ENCODE measurements at regions not wholly inside any gene's neighbourhood (a gene's known extent, or its start where the extent isn't known, plus 50 kb on each side); places are given as distances from the start of the nearest gene placed in this dataset.

DNA sequence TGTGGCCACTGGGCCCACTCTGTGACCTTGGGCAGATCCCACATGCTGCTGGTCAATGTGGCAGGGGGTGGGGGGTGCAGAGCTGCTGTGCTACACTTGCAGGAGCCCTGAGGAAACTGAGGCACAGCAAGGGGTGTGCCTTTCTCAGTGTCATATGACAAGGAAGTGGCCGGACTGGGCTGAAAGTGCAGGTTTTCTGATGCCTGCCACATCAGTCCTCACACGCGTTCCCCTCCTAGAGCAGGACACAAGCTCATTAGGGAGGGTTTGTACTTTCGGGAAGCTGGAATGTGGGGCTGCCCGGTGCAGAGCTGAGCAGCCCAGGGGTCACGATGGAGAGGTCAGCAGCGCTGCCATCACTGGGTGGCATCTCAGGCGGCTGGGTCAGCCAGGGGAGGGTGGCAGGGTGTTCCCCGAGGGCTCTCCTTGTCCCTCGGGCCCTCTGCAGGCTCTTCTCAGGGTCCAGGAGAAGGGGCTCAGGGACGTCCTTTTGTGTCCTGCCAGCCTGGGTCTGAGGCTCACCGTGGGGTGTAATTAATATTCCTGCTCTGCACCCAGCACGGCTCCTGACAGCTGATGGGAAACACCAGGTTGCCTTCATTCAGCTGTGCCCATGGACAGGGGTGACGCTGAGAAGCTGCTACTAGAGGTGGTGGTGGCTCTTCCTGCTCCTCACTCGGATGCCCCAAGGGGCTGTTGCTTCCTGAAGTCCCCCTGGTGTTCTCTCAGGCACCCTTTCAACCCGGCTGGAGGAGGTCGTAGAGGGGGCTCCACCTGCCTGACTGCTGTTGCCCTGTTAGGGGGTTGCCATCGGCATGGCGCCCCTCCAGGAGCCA is 62.1 kb upstream of the HDAC4 start:
- no peak for DNase-seq

DNA sequence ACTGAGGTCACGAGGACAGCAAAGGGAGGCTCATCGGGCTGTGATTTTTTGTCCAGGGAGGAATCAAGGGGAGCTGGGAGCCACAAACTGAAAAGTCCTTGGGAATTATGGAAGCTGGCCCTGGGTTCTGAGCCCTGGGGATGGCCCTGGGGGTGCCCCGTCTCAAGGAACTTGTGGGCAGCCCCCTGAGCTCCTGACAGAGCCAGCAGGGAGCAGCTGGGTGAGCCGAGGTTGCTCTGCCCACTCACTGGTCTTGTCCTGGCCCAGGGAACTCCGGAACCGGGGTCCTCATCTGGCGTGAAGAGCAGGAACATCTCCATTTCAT is 61.3 kb upstream of the HDAC4 start:
- no peak for DNase-seq

DNA sequence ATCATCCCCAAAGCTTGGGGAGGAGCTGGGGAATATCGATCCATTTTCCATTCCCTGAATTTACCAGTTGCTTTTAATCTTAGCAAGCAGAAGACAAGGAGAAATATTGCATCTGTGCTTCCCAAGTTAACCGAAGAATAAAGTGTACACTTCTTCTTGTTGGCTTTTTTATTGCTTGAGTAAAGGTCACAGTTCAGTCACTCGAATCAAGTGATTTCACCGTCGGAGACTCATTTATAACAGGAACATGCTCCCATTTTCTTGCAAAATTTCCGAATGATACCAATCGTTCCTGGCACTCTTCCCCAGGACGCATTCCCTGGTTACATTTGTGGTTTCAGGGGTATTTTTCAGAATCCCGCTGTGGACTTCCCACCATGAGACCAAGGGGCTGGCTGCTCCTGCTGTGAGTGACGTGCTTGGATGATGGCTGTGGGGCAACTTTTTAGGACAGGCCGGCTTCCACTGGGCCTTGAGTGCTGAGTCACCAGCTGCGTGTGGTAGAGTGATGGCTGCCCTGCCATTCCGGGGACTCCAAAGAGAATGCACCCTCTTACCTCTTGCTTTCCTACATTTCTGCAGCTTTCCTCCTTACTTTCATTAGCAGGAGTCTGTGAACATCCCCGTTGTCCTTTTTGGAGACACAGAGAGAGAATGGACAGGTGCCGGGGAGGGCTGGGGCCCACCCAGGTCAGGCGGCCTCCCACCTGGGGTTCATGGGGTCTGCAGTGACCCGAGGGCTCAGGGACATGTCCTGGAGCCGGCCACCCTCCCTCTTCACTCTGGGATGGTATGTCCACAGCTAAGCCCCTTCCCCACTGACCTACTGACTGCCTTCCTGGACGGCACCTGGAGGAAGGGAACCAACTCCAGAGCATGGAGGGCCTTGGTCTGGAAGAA is 60.7 kb upstream of the HDAC4 start:
- no peak for DNase-seq

DNA sequence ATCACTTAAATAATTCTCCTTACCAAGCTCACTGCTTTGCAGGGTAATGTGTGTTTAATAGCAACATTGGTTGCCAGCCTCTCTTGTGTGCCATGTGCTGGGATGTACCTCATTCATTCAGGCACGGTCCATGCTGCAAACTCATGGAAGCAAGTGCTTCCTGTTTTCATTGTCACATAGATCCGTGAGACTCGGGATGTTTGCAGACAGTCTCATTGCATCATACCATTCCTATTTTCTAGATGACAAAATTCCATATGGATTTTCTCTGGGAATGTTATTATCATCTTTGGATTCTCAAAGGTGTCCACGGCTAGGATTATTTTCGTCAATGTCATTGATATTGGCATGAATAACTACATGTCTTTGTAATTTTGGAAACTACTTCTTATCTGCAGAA is 60.0 kb upstream of the HDAC4 start:
- DNase-seq = no peak

DNA sequence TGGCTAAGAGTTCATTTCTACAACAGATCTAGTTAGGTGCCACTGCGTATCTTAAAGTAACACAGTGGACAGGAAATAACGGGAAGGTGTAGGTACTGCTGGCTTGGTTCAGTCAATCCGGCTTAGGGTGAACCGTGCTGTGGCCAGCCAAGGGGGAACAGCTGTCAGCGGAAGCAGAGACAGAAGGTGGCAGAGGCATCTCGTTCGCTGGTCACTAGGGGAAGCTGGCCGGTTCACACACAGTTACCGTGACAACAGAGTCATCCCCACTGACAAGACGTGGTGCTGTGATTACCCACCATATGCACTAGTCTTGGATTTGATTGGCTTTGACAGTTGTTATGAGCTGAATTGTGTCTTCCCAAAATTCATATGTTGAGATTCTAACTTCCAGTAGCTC is 58.8 kb upstream of the HDAC4 start:
- no peak for DNase-seq

DNA sequence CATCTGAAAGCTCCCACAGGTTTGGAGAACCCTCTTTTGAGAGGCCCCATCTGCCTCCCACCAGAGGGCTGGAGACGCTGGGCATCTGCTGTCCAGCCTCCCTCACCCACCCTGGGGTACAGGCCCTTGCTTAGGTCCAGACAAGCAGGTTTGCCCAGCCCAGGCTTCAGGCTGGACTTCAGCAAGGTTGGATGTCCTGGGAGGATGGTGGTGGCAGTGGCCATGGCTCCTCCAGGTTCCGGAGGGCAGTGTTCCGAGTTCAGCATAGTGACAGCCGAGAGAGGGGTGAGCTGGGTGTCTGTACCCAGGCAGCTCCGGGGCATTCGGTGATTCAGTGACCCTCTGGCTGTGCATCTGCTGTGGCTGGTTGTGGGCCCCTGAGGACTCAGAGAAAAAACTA is 58.2 kb upstream of the HDAC4 start:
- no peak for DNase-seq

DNA sequence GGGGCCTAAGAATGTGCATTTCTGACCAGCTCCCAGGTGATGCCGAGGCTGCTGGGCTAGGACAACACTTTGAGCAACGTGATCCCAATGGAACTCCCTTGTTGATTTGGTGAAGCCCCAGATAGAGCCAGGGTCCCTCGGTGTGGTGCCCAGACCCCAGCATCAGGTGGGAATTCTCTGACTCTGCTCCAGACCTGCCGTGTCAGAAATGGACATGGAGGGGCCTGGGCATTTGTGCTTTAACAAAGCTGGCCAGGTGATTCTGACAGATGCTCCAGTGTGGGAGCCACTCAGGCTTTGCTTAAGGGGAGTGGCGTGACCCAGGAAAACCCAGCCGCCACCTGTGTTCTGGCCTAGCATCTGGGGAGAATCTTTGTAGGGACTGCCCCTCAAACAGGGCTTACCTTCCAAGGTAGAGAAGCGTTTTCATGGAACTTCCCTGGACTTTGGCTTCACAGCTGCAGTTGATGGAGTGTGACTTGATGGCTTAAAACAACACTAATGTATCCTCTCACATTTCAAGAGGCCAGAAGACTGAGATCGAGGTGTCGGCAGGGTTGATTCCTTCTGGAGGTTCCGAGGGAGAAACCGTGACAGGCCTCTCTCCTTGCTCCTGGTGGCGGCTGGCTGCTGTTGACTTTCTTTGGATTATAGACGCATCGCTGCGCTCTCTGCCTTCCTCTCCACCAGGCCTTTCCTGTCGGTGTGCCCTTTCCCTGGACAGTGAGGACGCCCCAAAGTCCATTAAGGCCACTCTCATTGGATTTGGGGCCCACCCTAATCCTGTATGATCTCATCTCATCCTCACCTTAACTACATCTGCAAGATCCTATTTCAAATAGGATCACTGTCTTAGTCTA is 57.0 kb upstream of the HDAC4 start:
- no peak for DNase-seq

DNA sequence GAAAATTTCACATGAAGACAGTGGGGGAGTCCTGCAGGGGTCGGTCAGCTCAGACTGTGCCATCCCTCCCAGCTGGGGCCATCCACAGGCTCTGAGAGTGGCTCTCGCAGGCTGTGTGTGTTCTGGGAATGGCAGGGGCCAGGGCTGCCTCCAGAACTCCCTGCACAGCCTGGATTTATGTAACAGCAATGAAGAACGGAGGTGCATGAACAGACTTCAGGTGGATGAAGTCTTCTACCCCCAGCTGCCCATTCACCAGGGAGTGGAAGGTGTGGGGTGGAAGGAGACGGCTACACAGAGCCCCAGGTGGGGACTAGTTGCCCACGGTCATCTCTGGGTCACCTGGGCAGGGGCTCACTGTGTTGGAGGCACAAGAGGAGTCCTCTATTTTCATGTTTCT is 56.1 kb upstream of the HDAC4 start:
- DNase-seq = no peak

DNA sequence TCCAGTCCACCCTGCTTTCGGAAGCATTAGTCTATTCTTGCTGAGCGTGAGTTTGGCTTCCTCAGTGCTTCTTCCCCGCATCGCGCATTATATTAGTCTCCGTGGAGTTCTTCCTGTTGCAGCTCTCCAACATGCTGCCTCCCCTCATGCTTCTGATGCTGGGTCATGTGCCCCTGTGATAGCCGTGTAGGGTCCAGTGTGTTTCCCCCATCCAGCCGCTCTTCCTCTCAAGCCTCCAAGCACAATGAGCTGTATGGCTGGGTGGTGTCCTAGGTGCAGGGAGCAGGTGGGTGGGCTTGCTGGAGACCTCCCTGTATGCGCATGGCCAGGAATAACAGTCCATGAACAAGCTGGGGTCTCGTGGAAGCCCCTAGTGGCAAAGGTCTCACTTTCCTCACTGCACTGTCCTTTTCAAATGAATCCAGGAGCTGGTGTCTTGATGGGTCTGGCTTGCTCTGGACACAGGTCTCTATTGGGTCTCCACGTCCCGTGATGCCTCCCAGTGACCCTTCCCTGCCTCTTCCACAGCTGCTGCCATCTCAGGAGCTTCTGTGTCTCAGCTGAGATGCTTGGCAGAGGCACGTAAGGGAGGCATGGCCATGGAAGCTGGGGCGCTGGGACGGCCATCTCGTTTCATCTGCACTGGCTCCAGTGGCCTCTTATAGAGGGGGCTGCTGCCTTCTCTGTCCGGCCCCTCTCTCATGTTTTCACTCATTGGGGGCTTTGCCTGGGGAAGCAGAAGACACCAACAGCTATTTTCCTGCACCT is 54.8 kb upstream of the HDAC4 start:
- no peak for DNase-seq

DNA sequence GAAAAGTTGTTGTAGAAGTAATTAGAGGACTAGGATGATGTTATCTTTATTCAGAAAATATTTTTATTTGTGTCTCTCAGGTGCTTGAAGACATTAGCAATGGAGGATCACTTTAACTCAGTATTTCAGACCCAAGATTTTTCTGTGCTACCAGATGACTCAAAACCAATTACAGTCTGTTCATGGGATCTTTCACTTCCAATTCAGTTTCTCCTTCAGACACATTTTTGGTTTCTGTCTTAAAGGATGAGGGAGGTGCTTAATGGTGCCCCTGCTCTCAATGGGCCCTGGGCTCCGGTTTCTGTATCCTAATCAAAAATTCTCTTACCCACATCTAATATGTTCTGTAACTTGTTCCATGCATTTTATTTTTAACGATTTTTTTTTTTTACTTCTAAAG is 53.7 kb upstream of the HDAC4 start:
- DNase-seq = no peak

Measured in fibroblast of skin of back (primary cell).